HUES6 (cell line): ENCODE measurements at regions not wholly inside any gene's neighbourhood (a gene's known extent, or its start where the extent isn't known, plus 50 kb on each side); places are given as distances from the start of the nearest gene placed in this dataset.
"Not testable (repeated sequence)": the region's sequence is repeated elsewhere in the genome, so short reads cannot be mapped to it uniquely, and the experiment has no call there.

Source experiments
- H3K27ac ChIP-seq: 2 replicates; pipeline ENCODE4 v1.7.0; 2013; ENCODE audit warnings: low read depth, mild to moderate bottlenecking, low read length, inconsistent platforms
- H3K27me3 ChIP-seq: 2 replicates; pipeline ENCODE4 v1.6.1; 2013; ENCODE audit warnings: low read length; ENCODE audit not compliant: control insufficient read depth, insufficient read depth
- H3K36me3 ChIP-seq: 2 replicates; pipeline ENCODE4 v1.6.1; 2013; ENCODE audit warnings: low read length; ENCODE audit not compliant: control insufficient read depth, insufficient read depth
- H3K4me1 ChIP-seq: 2 replicates; pipeline ENCODE4 v1.6.1; 2013; ENCODE audit warnings: low read length; ENCODE audit not compliant: control insufficient read depth, insufficient read depth
- H3K4me3 ChIP-seq: 2 replicates; pipeline ENCODE4 v1.5.1; 2013; ENCODE audit warnings: low read depth, low read length
- H3K9ac ChIP-seq: one replicate; pipeline ENCODE4 v1.6.1; 2013; ENCODE audit warnings: mild to moderate bottlenecking, low read length
- H3K9me3 ChIP-seq: 2 replicates; pipeline ENCODE4 v1.6.1; 2013; ENCODE audit warnings: low read depth, low read length; ENCODE audit not compliant: control insufficient read depth, insufficient read depth

GRCh38 chrX:108892501-108892900 is 156.1 kb upstream of the IRS4 start:
- Histone ChIP-seq H3K27ac (no peak overlapping the region), H3K27me3 (no peaks in the 10 kb centered on the region; the same call in 1 of the 2 replicates)

GRCh38 chrX:108875548-108875947 is 139.2 kb upstream of the IRS4 start:
- Histone ChIP-seq H3K27me3 (no peaks in the 10 kb centered on the region; the same call in 1 of the 2 replicates), H3K9ac (no peak overlapping the region)

More at GRCh38 chrX:108892501-108892900, 156.1 kb upstream of the IRS4 start:
- Histone ChIP-seq H3K4me3 (no peak overlapping the region), H3K36me3 (no peaks in the 10 kb centered on the region), H3K9ac (no peak overlapping the region), H3K9me3 (peaks cover 32% of the 10 kb centered on the region), H3K4me1 (no peaks in the 10 kb centered on the region)

GRCh38 chrX:108843039-108843438 is 106.7 kb upstream of the IRS4 start:
- not testable (repeated sequence) for H3K27me3 ChIP-seq, H3K36me3 ChIP-seq, H3K27ac ChIP-seq, H3K4me1 ChIP-seq, H3K9me3 ChIP-seq, H3K9ac ChIP-seq, H3K4me3 ChIP-seq

More at GRCh38 chrX:108875548-108875947, 139.2 kb upstream of the IRS4 start:
- peaks cover 12% of the 10 kb centered on the region for H3K9me3 ChIP-seq
- H3K27ac ChIP-seq = no peak overlapping the region
- H3K36me3 ChIP-seq = no peaks in the 10 kb centered on the region
- H3K4me3 ChIP-seq = no peak overlapping the region
- peaks cover 4% of the 10 kb centered on the region; the same call in 1 of the 2 replicates for H3K4me1 ChIP-seq

- Histone ChIP-seq H3K36me3 (no peaks in the 10 kb centered on the region), H3K27me3 (no peaks in the 10 kb centered on the region), H3K4me3 (no peak overlapping the region), H3K4me1 (no peaks in the 10 kb centered on the region), H3K27ac (no peak overlapping the region), H3K9me3 (no peaks in the 10 kb centered on the region), H3K9ac (no peak overlapping the region)
Measured at GRCh38 chrX:108833993-108834392, 97.6 kb upstream of the IRS4 start.

GRCh38 chrX:108811891-108812290 is 75.5 kb upstream of the IRS4 start:
- Histone ChIP-seq H3K4me3 (no peak overlapping the region), H3K9ac (no peak overlapping the region), H3K36me3 (no peaks in the 10 kb centered on the region), H3K27ac (no peak overlapping the region), H3K9me3 (0 out of 2 replicates have a peak, but pooled peaks cover 3% of the 10 kb centered on the region), H3K27me3 (no peaks in the 10 kb centered on the region; the same call in 1 of the 2 replicates), H3K4me1 (no peaks in the 10 kb centered on the region)

- no peaks in the 10 kb centered on the region for H3K36me3 ChIP-seq
- no peaks in the 10 kb centered on the region for H3K4me1 ChIP-seq
Measured at GRCh38 chrX:108795240-108795639, 58.9 kb upstream of the IRS4 start.

More at GRCh38 chrX:108795240-108795639, 58.9 kb upstream of the IRS4 start:
- Histone ChIP-seq H3K27ac (no peak overlapping the region), H3K27me3 (no peaks in the 10 kb centered on the region), H3K9me3 (0 out of 2 replicates have a peak, but pooled peaks cover 3% of the 10 kb centered on the region), H3K9ac (no peak overlapping the region), H3K4me3 (no peak overlapping the region)
